Dendritic cell treated with granulocyte-macrophage colony-stimulating factor and Interleukin-4, amounts not matched to agents 40 ng/mL and 50 ng/mL, for 4 days (primary cell): ENCODE measurements at regions not wholly inside any gene's neighbourhood (a gene's known extent, or its start where the extent isn't known, plus 50 kb on each side); places are given as distances from the start of the nearest gene placed in this dataset.
A peak's percentile ranks its signal among the peaks of the same experiment; 100 is the strongest.
"Not testable (repeated sequence)": the region's sequence is repeated elsewhere in the genome, so short reads cannot be mapped to it uniquely, and the experiment has no call there.

Experiments
- H3K27ac Mint-ChIP-seq: one replicate; pipeline ENCODE4 v1.8.0; 2022; ENCODE audit warnings: mild to moderate bottlenecking, mixed read lengths
- H3K27me3 Mint-ChIP-seq: one replicate; pipeline ENCODE4 v1.8.0; 2022; ENCODE audit warnings: mild to moderate bottlenecking, mixed read lengths
- H3K36me3 Mint-ChIP-seq: one replicate; pipeline ENCODE4 v1.8.0; 2022; ENCODE audit warnings: low read depth, mixed read lengths
- H3K4me1 Mint-ChIP-seq: one replicate; pipeline ENCODE4 v1.8.0; 2022; ENCODE audit warnings: low read depth, mixed read lengths
- H3K4me3 Mint-ChIP-seq: one replicate; pipeline ENCODE4 v1.8.0; 2022; ENCODE audit warnings: mild to moderate bottlenecking, moderate library complexity, mixed read lengths
- H3K9me3 Mint-ChIP-seq: one replicate; pipeline ENCODE4 v1.8.0; 2022; ENCODE audit warnings: mixed read lengths
- intact Hi-C: fragments of 100-400 bp; cut with micrococcal nuclease; formaldehyde crosslinking; loops from one replicate; pipeline ENCODE4 v1.15.0; 2022

- H3K4me3 Mint-ChIP-seq, intact Hi-C loops, H3K27me3 Mint-ChIP-seq, H3K27ac Mint-ChIP-seq, H3K36me3 Mint-ChIP-seq, H3K4me1 Mint-ChIP-seq: not testable (repeated sequence)
- H3K9me3 Mint-ChIP-seq = peaks cover 90% of the 10 kb centered on the region
Measured at GRCh38 chr9:65403072-65403471, 118.1 kb upstream of the FOXD4L5 start.

GRCh38 chr9:65402206-65402870, 117.3 kb upstream of the FOXD4L5 start:
- peaks cover 90% of the 10 kb centered on the region for H3K9me3 Mint-ChIP-seq
- H3K36me3 Mint-ChIP-seq, H3K27me3 Mint-ChIP-seq, H3K27ac Mint-ChIP-seq, H3K4me3 Mint-ChIP-seq, H3K4me1 Mint-ChIP-seq, intact Hi-C loops: not testable (repeated sequence)

GRCh38 chr9:65401456-65402045, 116.5 kb upstream of the FOXD4L5 start:
- H3K4me3 Mint-ChIP-seq, intact Hi-C loops, H3K4me1 Mint-ChIP-seq, H3K27me3 Mint-ChIP-seq, H3K36me3 Mint-ChIP-seq, H3K27ac Mint-ChIP-seq: not testable (repeated sequence)
- peaks cover 95% of the 10 kb centered on the region for H3K9me3 Mint-ChIP-seq

- Mint-ChIP-seq H3K36me3 (no peaks in the 10 kb centered on the region), H3K27ac (no peak overlapping the region), H3K4me3 (no peak overlapping the region), H3K9me3 (peaks cover 96% of the 10 kb centered on the region), H3K4me1 (no peaks in the 10 kb centered on the region), H3K27me3 (no peaks in the 10 kb centered on the region)
- intact Hi-C loops = no loop called here
Measured at GRCh38 chr9:65400886-65401285, 115.9 kb upstream of the FOXD4L5 start.

- H3K4me1 Mint-ChIP-seq, H3K27ac Mint-ChIP-seq, H3K36me3 Mint-ChIP-seq, H3K4me3 Mint-ChIP-seq, intact Hi-C loops, H3K27me3 Mint-ChIP-seq: not testable (repeated sequence)
- H3K9me3 Mint-ChIP-seq = peaks cover 77% of the 10 kb centered on the region
Measured at GRCh38 chr9:65397763-65398719, 113.0 kb upstream of the FOXD4L5 start.

GRCh38 chr9:65397226-65397625, 112.2 kb upstream of the FOXD4L5 start:
- H3K27ac Mint-ChIP-seq, H3K27me3 Mint-ChIP-seq, H3K36me3 Mint-ChIP-seq, H3K4me3 Mint-ChIP-seq, H3K4me1 Mint-ChIP-seq, intact Hi-C loops: not testable (repeated sequence)
- peaks cover 74% of the 10 kb centered on the region for H3K9me3 Mint-ChIP-seq

GRCh38 chr9:65396601-65397000, 111.6 kb upstream of the FOXD4L5 start:
- H3K4me3 Mint-ChIP-seq, intact Hi-C loops, H3K36me3 Mint-ChIP-seq, H3K4me1 Mint-ChIP-seq, H3K27me3 Mint-ChIP-seq, H3K27ac Mint-ChIP-seq: not testable (repeated sequence)
- H3K9me3 Mint-ChIP-seq = peaks cover 68% of the 10 kb centered on the region

GRCh38 chr9:65395789-65396188, 110.8 kb upstream of the FOXD4L5 start:
- H3K27me3 Mint-ChIP-seq, H3K4me3 Mint-ChIP-seq, intact Hi-C loops, H3K4me1 Mint-ChIP-seq, H3K36me3 Mint-ChIP-seq, H3K27ac Mint-ChIP-seq: not testable (repeated sequence)
- peaks cover 68% of the 10 kb centered on the region for H3K9me3 Mint-ChIP-seq

GRCh38 chr9:65395121-65395520, 110.1 kb upstream of the FOXD4L5 start:
- peaks cover 68% of the 10 kb centered on the region for H3K9me3 Mint-ChIP-seq
- intact Hi-C loops, H3K27ac Mint-ChIP-seq, H3K4me3 Mint-ChIP-seq, H3K36me3 Mint-ChIP-seq, H3K27me3 Mint-ChIP-seq, H3K4me1 Mint-ChIP-seq: not testable (repeated sequence)

- H3K4me1 Mint-ChIP-seq, intact Hi-C loops, H3K4me3 Mint-ChIP-seq, H3K36me3 Mint-ChIP-seq, H3K27me3 Mint-ChIP-seq, H3K27ac Mint-ChIP-seq: not testable (repeated sequence)
- peaks cover 64% of the 10 kb centered on the region for H3K9me3 Mint-ChIP-seq
Measured at GRCh38 chr9:65393111-65393810, 108.3 kb upstream of the FOXD4L5 start.

- H3K4me1 Mint-ChIP-seq, intact Hi-C loops, H3K4me3 Mint-ChIP-seq, H3K27ac Mint-ChIP-seq, H3K36me3 Mint-ChIP-seq, H3K27me3 Mint-ChIP-seq: not testable (repeated sequence)
- H3K9me3 Mint-ChIP-seq = peaks cover 64% of the 10 kb centered on the region
Measured at GRCh38 chr9:65392611-65393010, 107.6 kb upstream of the FOXD4L5 start.

- H3K4me1 Mint-ChIP-seq, H3K36me3 Mint-ChIP-seq, H3K27me3 Mint-ChIP-seq, H3K27ac Mint-ChIP-seq, intact Hi-C loops, H3K4me3 Mint-ChIP-seq: not testable (repeated sequence)
- H3K9me3 Mint-ChIP-seq = peaks cover 73% of the 10 kb centered on the region
Measured at GRCh38 chr9:65389710-65390109, 104.7 kb upstream of the FOXD4L5 start.

- intact Hi-C loops, H3K4me3 Mint-ChIP-seq: not testable (repeated sequence)
- H3K9me3 Mint-ChIP-seq = peaks cover 78% of the 10 kb centered on the region
Measured at GRCh38 chr9:65389216-65389615, 104.2 kb upstream of the FOXD4L5 start.

GRCh38 chr9:65386699-65387098, 101.7 kb upstream of the FOXD4L5 start:
- H3K27ac Mint-ChIP-seq, H3K4me1 Mint-ChIP-seq, H3K27me3 Mint-ChIP-seq, intact Hi-C loops, H3K36me3 Mint-ChIP-seq: not testable (repeated sequence)
- Mint-ChIP-seq H3K4me3 (peak overlapping the region; percentile 61), H3K9me3 (peaks cover 79% of the 10 kb centered on the region)

More at GRCh38 chr9:65389216-65389615, 104.2 kb upstream of the FOXD4L5 start:
- not testable (repeated sequence) for H3K27ac Mint-ChIP-seq, H3K36me3 Mint-ChIP-seq, H3K4me1 Mint-ChIP-seq, H3K27me3 Mint-ChIP-seq
